Smooth muscle cell (in vitro differentiated cells): ENCODE measurements at regions not wholly inside any gene's neighbourhood (a gene's known extent, or its start where the extent isn't known, plus 50 kb on each side); places are given as distances from the start of the nearest gene placed in this dataset.

Experiments used
- DNase-seq: peaks from one replicate; lab custom pipeline; 2025; ENCODE audit not compliant: unreplicated experiment; lab: John Stamatoyannopoulos, UW
- H2AFZ ChIP-seq: fragments of 200-600 bp; sonication (generic); 2 replicates; pipeline ENCODE4 v1.6.0; 2016; ENCODE audit warnings: antibody characterized with exemption, low read depth, mild to moderate bottlenecking
- H3F3A ChIP-seq: fragments of 200-600 bp; sonication (generic); 2 replicates; pipeline ENCODE4 v1.6.0; 2017; ENCODE audit warnings: antibody characterized with exemption, low read depth
- H3K27ac ChIP-seq: fragments of 200-600 bp; sonication (generic); 2 replicates; pipeline ENCODE4 v1.5.1; 2016; ENCODE audit warnings: low read depth, mild to moderate bottlenecking
- H3K27me3 ChIP-seq: fragments of 200-600 bp; sonication (generic); 2 replicates; pipeline ENCODE4 v1.6.1; 2016; ENCODE audit warnings: low read depth, mild to moderate bottlenecking
- H3K36me3 ChIP-seq: fragments of 200-600 bp; sonication (generic); 2 replicates; pipeline ENCODE4 v1.5.1; 2016; ENCODE audit warnings: low read depth
- H3K4me1 ChIP-seq: fragments of 200-600 bp; sonication (generic); 2 replicates; pipeline ENCODE4 v1.5.1; 2016; ENCODE audit warnings: low read depth
- H3K4me2 ChIP-seq: fragments of 200-600 bp; sonication (generic); 2 replicates; pipeline ENCODE4 v1.6.0; 2016; ENCODE audit warnings: mild to moderate bottlenecking
- H3K4me3 ChIP-seq: fragments of 200-600 bp; sonication (generic); 2 replicates; pipeline ENCODE4 v1.5.1; 2016; ENCODE audit warnings: mild to moderate bottlenecking
- H3K79me2 ChIP-seq: fragments of 200-600 bp; sonication (generic); 2 replicates; pipeline ENCODE4 v1.6.0; 2016; ENCODE audit warnings: low read depth, mild to moderate bottlenecking
- H3K9ac ChIP-seq: fragments of 200-600 bp; sonication (generic); 2 replicates; pipeline ENCODE4 v1.6.0; 2016; ENCODE audit warnings: low read depth
- H3K9me3 ChIP-seq: fragments of 200-600 bp; sonication (generic); replicated peaks from 2 replicates; pipeline ENCODE4 v1.5.1; 2016; ENCODE audit warnings: low read depth
- H4K20me1 ChIP-seq: fragments of 200-600 bp; sonication (generic); 2 replicates; pipeline ENCODE4 v1.6.0; 2016; ENCODE audit warnings: low read depth
- CTCF ChIP-seq: fragments of 200-600 bp; sonication (generic); IDR thresholded peaks from 2 replicates; pipeline ENCODE4 v1.5.1; 2017; ENCODE audit warnings: borderline replicate concordance, mild to moderate bottlenecking, antibody characterized with exemption; ENCODE audit not compliant: insufficient read depth, poor library complexity, severe bottlenecking
- WGBS: methylation state at CpG from one replicate; pipeline ENCODE4 v1.1.7; 2016; ENCODE audit warnings: low lambda C conversion rate; 5-methylcytosine and 5-hydroxymethylcytosine counted together

GRCh38 chr3:106533093-106533787, 664.4 kb upstream of the CBLB start:
- Histone ChIP-seq H3K27ac (no peak overlapping the region), H3K9ac (no peak overlapping the region), H3K27me3 (no peaks in the 10 kb centered on the region), H3K9me3 (no peaks in the 10 kb centered on the region), H3K4me3 (no peak overlapping the region), H3F3A (no peaks in the 10 kb centered on the region), H3K79me2 (no peaks in the 10 kb centered on the region), H2AFZ (no peak overlapping the region), H3K36me3 (no peaks in the 10 kb centered on the region), H4K20me1 (no peaks in the 10 kb centered on the region), H3K4me2 (no peak overlapping the region), H3K4me1 (no peaks in the 10 kb centered on the region)
- no peak for DNase-seq
- WGBS = 94% methylated on average over 5 of the region's 5 CpGs
- TF ChIP-seq CTCF = no peak

- no peak overlapping the region for H3K27ac ChIP-seq
- H3K9me3 ChIP-seq = no peaks in the 10 kb centered on the region
- H3K4me3 ChIP-seq = no peak overlapping the region
- no peak overlapping the region for H2AFZ ChIP-seq
- DNase-seq = no peak
- no peaks in the 10 kb centered on the region for H3K36me3 ChIP-seq
- no peaks in the 10 kb centered on the region for H3K4me1 ChIP-seq
- no peak overlapping the region for H3K9ac ChIP-seq
- no peak overlapping the region for H3K4me2 ChIP-seq
- no peaks in the 10 kb centered on the region for H3K79me2 ChIP-seq
- H4K20me1 ChIP-seq = no peaks in the 10 kb centered on the region
- H3F3A ChIP-seq = no peaks in the 10 kb centered on the region
- TF ChIP-seq CTCF = no peak
- no peaks in the 10 kb centered on the region for H3K27me3 ChIP-seq
Observed at GRCh38 chr3:106533788-106534160, 665.0 kb upstream of the CBLB start.

GRCh38 chr3:106534206-106534605, 665.4 kb upstream of the CBLB start:
- TF ChIP-seq CTCF = no peak
- Histone ChIP-seq H3K4me3 (no peak overlapping the region), H3K4me1 (no peaks in the 10 kb centered on the region), H3K79me2 (no peaks in the 10 kb centered on the region), H3K9ac (no peak overlapping the region), H3K27me3 (no peaks in the 10 kb centered on the region), H2AFZ (no peak overlapping the region), H3K9me3 (no peaks in the 10 kb centered on the region), H4K20me1 (no peaks in the 10 kb centered on the region), H3K36me3 (no peaks in the 10 kb centered on the region), H3F3A (no peaks in the 10 kb centered on the region), H3K4me2 (no peak overlapping the region), H3K27ac (no peak overlapping the region)
- WGBS = 65% methylated on average over 9 of the region's 9 CpGs
- DNase-seq = no peak

- no peaks in the 10 kb centered on the region for H3K27me3 ChIP-seq
- H3K79me2 ChIP-seq = no peaks in the 10 kb centered on the region
- no peaks in the 10 kb centered on the region for H3K9me3 ChIP-seq
- H3K9ac ChIP-seq = no peak overlapping the region
- WGBS = 93% methylated on average over 3 of the region's 3 CpGs
- H3K36me3 ChIP-seq = no peaks in the 10 kb centered on the region
- no peak for DNase-seq
- no peak overlapping the region for H3K4me2 ChIP-seq
- no peak overlapping the region for H3K27ac ChIP-seq
- H3K4me3 ChIP-seq = no peak overlapping the region
- no peak overlapping the region for H2AFZ ChIP-seq
- H3K4me1 ChIP-seq = peaks cover 12% of the 10 kb centered on the region
- H4K20me1 ChIP-seq = no peaks in the 10 kb centered on the region
- TF ChIP-seq CTCF = no peak
- H3F3A ChIP-seq = no peaks in the 10 kb centered on the region
Observed at GRCh38 chr3:106540743-106541142, 671.9 kb upstream of the CBLB start.
